T-cell (primary cell): ENCODE measurements at regions not wholly inside any gene's neighbourhood (a gene's known extent, or its start where the extent isn't known, plus 50 kb on each side); places are given as distances from the start of the nearest gene placed in this dataset.

Experiments
- ATAC-seq, 4 experiments: fragments of 200-7000 bp in 3 of 4; fragments of 150-1000 bp in 1 of 4; cut with Tn5 transposase; replicated peaks in 1 of 4; 1 replicate in 3 of 4; 2 replicates in 1 of 4; pipeline ENCODE4 v1.10.0; 2021; ENCODE audit warnings: moderate library complexity in 3 of 4, mild to moderate bottlenecking in 2 of 4, moderate number of reproducible peaks in 1 of 4
- CTCF ChIA-PET, 2 donors: fragments of 300-600 bp; sonication (Branson Sonifier 250); formaldehyde crosslinking; loops; one replicate each; lab custom pipeline; 2022; ENCODE audit warnings: antibody characterized with exemption in 2 of 2; lab: Charles Lee
- POLR2A ChIA-PET, 2 donors: fragments of 300-600 bp; sonication (Branson Sonifier 250); formaldehyde crosslinking; loops; one replicate each; lab custom pipeline; 2022; ENCODE audit warnings: antibody characterized with exemption in 2 of 2; lab: Charles Lee
- DNase-seq, 35 experiments: peaks; one replicate each; pipeline versions ENCODE4 v3.0.0 to v3.0.0-alpha.2; 2013 to 2023
- H3K27ac ChIP-seq: one replicate; pipeline ENCODE4 v1.5.1; 2013; ENCODE audit warnings: low read length
- H3K27me3 ChIP-seq, 2 experiments: replicated peaks in 1 of 2; 1 replicate in 1 of 2; 2 replicates in 1 of 2; pipeline versions ENCODE4 v1.6.1 to v1.7.0; 2013; ENCODE audit warnings: low read length in 1 of 2, mixed read lengths in 1 of 2; ENCODE audit not compliant: control insufficient read depth in 2 of 2, insufficient read depth in 2 of 2; ENCODE audit errors: extremely low read depth in 1 of 2
- H3K36me3 ChIP-seq, 2 donors: 1 replicate in 1 of 2; 2 replicates in 1 of 2; pipeline versions ENCODE4 v1.6.1 to v1.7.0; 2013; ENCODE audit warnings: low read length in 1 of 2; ENCODE audit not compliant: control insufficient read depth in 2 of 2, insufficient read depth in 1 of 2; ENCODE audit errors: extremely low read depth in 1 of 2
- H3K4me1 ChIP-seq, 2 experiments: 1 replicate in 1 of 2; 2 replicates in 1 of 2; pipeline versions ENCODE4 v1.6.1 to v1.7.0; 2013; ENCODE audit warnings: low read length in 2 of 2, mixed read lengths in 1 of 2; ENCODE audit not compliant: insufficient read depth in 2 of 2, control insufficient read depth in 1 of 2; ENCODE audit errors: extremely low read depth in 1 of 2
- H3K4me3 ChIP-seq, 2 donors: 1 replicate in 1 of 2; 2 replicates in 1 of 2; pipeline versions ENCODE4 v1.5.1 to v1.7.0; 2013; ENCODE audit warnings: mild to moderate bottlenecking in 2 of 2, low read length in 1 of 2, moderate library complexity in 1 of 2; ENCODE audit not compliant: control insufficient read depth in 1 of 2; ENCODE audit errors: extremely low read depth in 1 of 2
- H3K9me3 ChIP-seq: 2 replicates; pipeline ENCODE4 v1.7.0; 2013
- H3K27ac Mint-ChIP-seq, 2 donors: one replicate each; pipeline ENCODE4 v1.8.0; 2020 to 2021; ENCODE audit warnings: mild to moderate bottlenecking in 2 of 2, mixed read lengths in 2 of 2
- H3K27me3 Mint-ChIP-seq, 2 donors: one replicate each; pipeline ENCODE4 v1.8.0; 2021 to 2022; ENCODE audit warnings: mixed read lengths in 2 of 2
- H3K36me3 Mint-ChIP-seq: one replicate; pipeline ENCODE4 v1.8.0; 2021; ENCODE audit warnings: mixed read lengths
- H3K4me1 Mint-ChIP-seq, 3 donors: one replicate each; pipeline ENCODE4 v1.8.0; 2020 to 2022; ENCODE audit warnings: mixed read lengths in 3 of 3, mild to moderate bottlenecking in 1 of 3
- H3K4me3 Mint-ChIP-seq, 3 donors: one replicate each; pipeline ENCODE4 v1.8.0; 2020 to 2022; ENCODE audit warnings: mild to moderate bottlenecking in 3 of 3, mixed read lengths in 3 of 3, moderate library complexity in 3 of 3
- H3K9me3 Mint-ChIP-seq, 3 donors: one replicate each; pipeline ENCODE4 v1.8.0; 2020 to 2022; ENCODE audit warnings: mixed read lengths in 3 of 3
- WGBS: methylation state at CpG from one replicate; pipeline ENCODE4 v1.1.5; 2013; ENCODE audit warnings: missing lambda C conversion rate; ENCODE audit not compliant: insufficient coverage; 5-methylcytosine and 5-hydroxymethylcytosine counted together

GRCh38 chr2:16537347-16537746 is 128.3 kb downstream of the CYRIA start:
- CTCF ChIA-PET, result no interaction called here

GRCh38 chr2:16526193-16526592 is 139.4 kb downstream of the CYRIA start:
- ChIA-PET POLR2A (no interaction called here), CTCF (no interaction called here)
- H3K4me1 Mint-ChIP-seq, result no peaks in the 10 kb centered on the region

More at GRCh38 chr2:16537347-16537746, 128.3 kb downstream of the CYRIA start:
- Mint-ChIP-seq H3K27me3 (peaks cover 4 to 24% of the 10 kb centered on the region in 2 donors), H3K4me3 (no peak overlapping the region), H3K4me1 (no peaks in the 10 kb centered on the region), H3K36me3 (no peaks in the 10 kb centered on the region), H3K9me3 (peaks cover 0 to 6% (median 5%) of the 10 kb centered on the region in 3 donors), H3K27ac (no peak overlapping the region)
- Histone ChIP-seq H3K27me3 (peaks cover 0 to 2% of the 10 kb centered on the region in 2 experiments), H3K4me1 (no peaks in the 10 kb centered on the region), H3K9me3 (no peaks in the 10 kb centered on the region), H3K27ac (no peak overlapping the region), H3K36me3 (no peaks in the 10 kb centered on the region), H3K4me3 (no peak overlapping the region)
- 83% methylated on average over 3 of the region's 5 CpGs for WGBS
- DNase-seq (no peak), ATAC-seq (no peak)
- POLR2A ChIA-PET, result no interaction called here

GRCh38 chr2:16525265-16525887 is 140.3 kb downstream of the CYRIA start:
- ATAC-seq (no peak), DNase-seq (peak in 3 of 35 experiments; percentile 9 to 15 (median 9))
- Histone ChIP-seq H3K27me3 (peaks cover 0 to 7% of the 10 kb centered on the region in 2 experiments), H3K4me1 (no peaks in the 10 kb centered on the region), H3K9me3 (no peaks in the 10 kb centered on the region), H3K4me3 (no peak overlapping the region), H3K36me3 (no peaks in the 10 kb centered on the region), H3K27ac (no peak overlapping the region)
- no peak overlapping the region for H3K4me3 Mint-ChIP-seq
- POLR2A ChIA-PET, result no interaction called here
- WGBS, result 66% methylated on average over 9 of the region's 15 CpGs
- no peak overlapping the region for H3K27ac Mint-ChIP-seq
- H3K4me1 Mint-ChIP-seq, result no peaks in the 10 kb centered on the region
- no peaks in the 10 kb centered on the region for H3K9me3 Mint-ChIP-seq
- peaks cover 4 to 23% of the 10 kb centered on the region in 2 donors for H3K27me3 Mint-ChIP-seq
- H3K36me3 Mint-ChIP-seq, result no peaks in the 10 kb centered on the region
- CTCF ChIA-PET, result no interaction called here

More at GRCh38 chr2:16526193-16526592, 139.4 kb downstream of the CYRIA start:
- H3K27me3 ChIP-seq, result peaks cover 0 to 11% of the 10 kb centered on the region in 2 experiments
- Mint-ChIP-seq H3K27ac (no peak overlapping the region), H3K27me3 (peaks cover 4 to 25% of the 10 kb centered on the region in 2 donors), H3K9me3 (no peaks in the 10 kb centered on the region), H3K4me3 (no peak overlapping the region), H3K36me3 (no peaks in the 10 kb centered on the region)
- H3K36me3 ChIP-seq, result no peaks in the 10 kb centered on the region
- H3K27ac ChIP-seq, result no peak overlapping the region
- H3K9me3 ChIP-seq, result no peaks in the 10 kb centered on the region
- ATAC-seq (no peak), DNase-seq (no peak)
- 80% methylated on average over 1 of the region's 1 CpG for WGBS
- no peaks in the 10 kb centered on the region for H3K4me1 ChIP-seq
- H3K4me3 ChIP-seq, result no peak overlapping the region

GRCh38 chr2:16523711-16524110 is 141.9 kb downstream of the CYRIA start:
- Histone ChIP-seq H3K9me3 (no peaks in the 10 kb centered on the region), H3K36me3 (no peaks in the 10 kb centered on the region), H3K4me3 (no peak overlapping the region), H3K27ac (no peak overlapping the region), H3K4me1 (no peaks in the 10 kb centered on the region), H3K27me3 (peaks cover 0 to 7% of the 10 kb centered on the region in 2 experiments)
- no peak for DNase-seq
- Mint-ChIP-seq H3K27me3 (peaks cover 4 to 16% of the 10 kb centered on the region in 2 donors), H3K9me3 (no peaks in the 10 kb centered on the region), H3K27ac (no peak overlapping the region), H3K4me1 (no peaks in the 10 kb centered on the region), H3K36me3 (no peaks in the 10 kb centered on the region), H3K4me3 (no peak overlapping the region)
- ATAC-seq, result no peak
- POLR2A ChIA-PET, result no interaction called here
- CTCF ChIA-PET, result no interaction called here
- 79% methylated on average over 6 of the region's 8 CpGs for WGBS

- Histone ChIP-seq H3K36me3 (no peaks in the 10 kb centered on the region), H3K27ac (no peak overlapping the region), H3K9me3 (no peaks in the 10 kb centered on the region), H3K4me1 (no peaks in the 10 kb centered on the region), H3K4me3 (no peak overlapping the region), H3K27me3 (peaks cover 0 to 7% of the 10 kb centered on the region in 2 experiments)
- H3K9me3 Mint-ChIP-seq, result no peaks in the 10 kb centered on the region
- H3K36me3 Mint-ChIP-seq, result no peaks in the 10 kb centered on the region
- DNase-seq (no peak), ATAC-seq (no peak)
- 81% methylated on average over 5 of the region's 13 CpGs for WGBS
- ChIA-PET POLR2A (no interaction called here), CTCF (no interaction called here)
- peaks cover 5 to 23% of the 10 kb centered on the region in 2 donors for H3K27me3 Mint-ChIP-seq
- no peak overlapping the region for H3K27ac Mint-ChIP-seq
- no peaks in the 10 kb centered on the region for H3K4me1 Mint-ChIP-seq
- H3K4me3 Mint-ChIP-seq, result no peak overlapping the region
These were observed 143.4 kb downstream of the CYRIA start for GRCh38 chr2:16522031-16522831.

- no peaks in the 10 kb centered on the region for H3K4me1 Mint-ChIP-seq
- H3K9me3 Mint-ChIP-seq, result no peaks in the 10 kb centered on the region
- WGBS, result no CpG with 5 or more reads among the region's 1 CpG
- Histone ChIP-seq H3K4me3 (no peak overlapping the region), H3K27ac (no peak overlapping the region), H3K36me3 (no peaks in the 10 kb centered on the region), H3K9me3 (no peaks in the 10 kb centered on the region), H3K4me1 (no peaks in the 10 kb centered on the region), H3K27me3 (peaks cover 0 to 7% of the 10 kb centered on the region in 2 experiments)
- no peak for ATAC-seq
- ChIA-PET POLR2A (no interaction called here), CTCF (no interaction called here)
- no peak overlapping the region for H3K4me3 Mint-ChIP-seq
- no peak overlapping the region for H3K27ac Mint-ChIP-seq
- peaks cover 2 to 20% of the 10 kb centered on the region in 2 donors for H3K27me3 Mint-ChIP-seq
- no peaks in the 10 kb centered on the region for H3K36me3 Mint-ChIP-seq
- DNase-seq, result no peak
These were observed 144.7 kb downstream of the CYRIA start for GRCh38 chr2:16520891-16521290.
